Hepatocyte (in vitro differentiated cells): ENCODE measurements at regions not wholly inside any gene's neighbourhood (a gene's known extent, or its start where the extent isn't known, plus 50 kb on each side); places are given as distances from the start of the nearest gene placed in this dataset.

Source experiments
- CTCF ChIP-seq: fragments of 200-600 bp; sonication (generic); IDR thresholded peaks from 2 replicates; pipeline ENCODE4 v1.5.1; 2016; ENCODE audit warnings: antibody characterized with exemption, mild to moderate bottlenecking; ENCODE audit not compliant: poor library complexity
- EZH2 ChIP-seq: fragments of 200-600 bp; sonication (generic); IDR thresholded peaks from 2 replicates; pipeline ENCODE4 v1.6.1; 2016; ENCODE audit warnings: antibody characterized with exemption, mild to moderate bottlenecking, borderline replicate concordance
- EZH2phosphoT487 ChIP-seq: fragments of 200-600 bp; sonication (generic); IDR thresholded peaks from one replicate; pipeline ENCODE4 v1.6.1; 2018; ENCODE audit warnings: antibody characterized with exemption, mild to moderate bottlenecking, low read depth, moderate library complexity; ENCODE audit not compliant: unreplicated experiment, severe bottlenecking

GRCh38 chr11:22431106-22431505 is 92.9 kb downstream of the SLC17A6 start:
- TF ChIP-seq CTCF = no peak
- TF ChIP-seq EZH2phosphoT487 = no peak
- no peak for TF ChIP-seq EZH2
